LNCaP clone FGC (cell line): ENCODE measurements at regions not wholly inside any gene's neighbourhood (a gene's known extent, or its start where the extent isn't known, plus 50 kb on each side); places are given as distances from the start of the nearest gene placed in this dataset.

Experiments
- DNase-seq: peaks from one replicate; pipeline ENCODE4 v3.0.0-alpha.2; 2011; ENCODE audit warnings: low read depth
- H3K4me3 ChIP-seq: 2 replicates; pipeline ENCODE4 v1.5.1; 2011; ENCODE audit warnings: mild to moderate bottlenecking, low read depth, low read length, control low read depth
- TF ChIP-seq, protein P1 (sequence below): IDR thresholded peaks from 2 replicates; pipeline ENCODE4 v1.5.1; 2012; ENCODE audit warnings: mild to moderate bottlenecking; ENCODE audit not compliant: control insufficient read depth, insufficient read depth; ENCODE audit errors: extremely low read depth

- TF ChIP-seq, protein P1, sequence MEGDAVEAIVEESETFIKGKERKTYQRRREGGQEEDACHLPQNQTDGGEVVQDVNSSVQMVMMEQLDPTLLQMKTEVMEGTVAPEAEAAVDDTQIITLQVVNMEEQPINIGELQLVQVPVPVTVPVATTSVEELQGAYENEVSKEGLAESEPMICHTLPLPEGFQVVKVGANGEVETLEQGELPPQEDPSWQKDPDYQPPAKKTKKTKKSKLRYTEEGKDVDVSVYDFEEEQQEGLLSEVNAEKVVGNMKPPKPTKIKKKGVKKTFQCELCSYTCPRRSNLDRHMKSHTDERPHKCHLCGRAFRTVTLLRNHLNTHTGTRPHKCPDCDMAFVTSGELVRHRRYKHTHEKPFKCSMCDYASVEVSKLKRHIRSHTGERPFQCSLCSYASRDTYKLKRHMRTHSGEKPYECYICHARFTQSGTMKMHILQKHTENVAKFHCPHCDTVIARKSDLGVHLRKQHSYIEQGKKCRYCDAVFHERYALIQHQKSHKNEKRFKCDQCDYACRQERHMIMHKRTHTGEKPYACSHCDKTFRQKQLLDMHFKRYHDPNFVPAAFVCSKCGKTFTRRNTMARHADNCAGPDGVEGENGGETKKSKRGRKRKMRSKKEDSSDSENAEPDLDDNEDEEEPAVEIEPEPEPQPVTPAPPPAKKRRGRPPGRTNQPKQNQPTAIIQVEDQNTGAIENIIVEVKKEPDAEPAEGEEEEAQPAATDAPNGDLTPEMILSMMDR = no peak
- H3K4me3 ChIP-seq = peak overlapping the region; percentile 49; the same call in 1 of the 2 replicates
- no peak for DNase-seq
Observed at GRCh38 chr13:33543631-33544265, 258.2 kb upstream of the STARD13 start.

GRCh38 chr13:33544308-33544707, 258.8 kb upstream of the STARD13 start:
- DNase-seq = no peak
- TF ChIP-seq, protein P1 = no peak
- H3K4me3 ChIP-seq = no peak overlapping the region

DNA sequence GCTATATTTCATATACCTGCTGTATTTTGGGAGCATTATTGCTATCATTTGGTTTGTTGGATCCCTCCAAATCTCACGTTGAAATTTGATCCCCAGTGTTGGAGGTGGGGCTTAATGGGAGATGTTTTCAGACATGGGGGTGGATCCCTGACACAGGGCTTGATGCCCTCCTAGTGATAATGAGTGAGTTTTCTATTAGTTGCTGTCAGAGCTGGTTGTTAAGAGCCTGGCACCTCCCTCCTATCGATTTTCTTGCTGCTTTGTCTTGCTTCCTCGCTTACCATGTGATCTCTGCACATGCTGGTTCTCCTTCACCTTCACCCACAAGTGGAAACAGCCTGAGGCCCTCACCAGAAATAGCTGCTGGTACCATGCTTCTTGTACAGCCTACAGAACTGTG, 259.9 kb upstream of the STARD13 start:
- no peak overlapping the region for H3K4me3 ChIP-seq
- DNase-seq = no peak
- TF ChIP-seq, protein P1 = no peak

GRCh38 chr13:33547035-33547434, 261.5 kb upstream of the STARD13 start:
- TF ChIP-seq, protein P1 = no peak
- no peak for DNase-seq
- H3K4me3 ChIP-seq = no peak overlapping the region

- H3K4me3 ChIP-seq = no peak overlapping the region
- TF ChIP-seq, protein P1 = no peak
- DNase-seq = no peak
Observed at GRCh38 chr13:33548069-33548468, 262.5 kb upstream of the STARD13 start.

GRCh38 chr13:33550276-33550675, 264.7 kb upstream of the STARD13 start:
- no peak for DNase-seq
- no peak overlapping the region for H3K4me3 ChIP-seq
- TF ChIP-seq, protein P1 = no peak

- TF ChIP-seq, protein P1 = no peak
- DNase-seq = no peak
- no peak overlapping the region for H3K4me3 ChIP-seq
Observed at GRCh38 chr13:33550885-33551284, 265.3 kb upstream of the STARD13 start.
